ENCODE measurements at regions not wholly inside any gene's neighbourhood (a gene's known extent, or its start where the extent isn't known, plus 50 kb on each side); places are given as distances from the start of the nearest gene placed in this dataset.

GRCh38 chrX:3167771-3168170, 126.5 kb downstream of the ARSF start:
- H3K27ac ChIP-seq (ENCODE audit: extremely low read depth, low read depth, low read length) = no peak overlapping the region
- ChIA-PET POLR2A (no interaction called here), CTCF (no interaction called here)
- H3K4me1 ChIP-seq (ENCODE audit: control insufficient read depth, insufficient read depth, low read length) = no peaks in the 10 kb centered on the region
- H3K4me3 ChIP-seq (ENCODE audit: low read depth, low read length) = no peak overlapping the region
- TF ChIP-seq ZNF211 (tag by site-specific recombination; IDR thresholded peaks at IDR 0.05; ENCODE audit: low read depth) (no peak), ZNF169 (tag by site-specific recombination; IDR thresholded peaks at IDR 0.05) (no peak), ZNF274 (IDR thresholded peaks at IDR 0.05; ENCODE audit: low read length) (no peak), ZNF274 (tag by site-specific recombination; IDR thresholded peaks at IDR 0.05; ENCODE audit: borderline replicate concordance) (no peak), ZFHX2 (tag by site-specific recombination; conservative IDR thresholded peaks at IDR 0.05) (no peak), REPIN1 (tag by site-specific recombination; IDR thresholded peaks at IDR 0.05; ENCODE audit: low read depth) (no peak), MEIS1 (CRISPR knock-in tag; IDR thresholded peaks at IDR 0.05; ENCODE audit: borderline replicate concordance) (no peak), ZNF530 (tag by site-specific recombination; IDR thresholded peaks at IDR 0.05; ENCODE audit: low read depth) (no peak)
- no peaks in the 10 kb centered on the region for H3K36me3 ChIP-seq (ENCODE audit: control insufficient read depth in 2 of 2, insufficient read depth in 1 of 2, low read length in 2 of 2)
- H3K9me3 ChIP-seq (ENCODE audit: control insufficient read depth, insufficient read depth, low read depth, low read length) = no peaks in the 10 kb centered on the region

GRCh38 chrX:3166670-3167455, 125.6 kb downstream of the ARSF start:
- CTCF ChIA-PET = no interaction called here
- no peaks in the 10 kb centered on the region for H3K4me1 ChIP-seq (ENCODE audit: control insufficient read depth, insufficient read depth, low read length)
- H3K9me3 ChIP-seq (ENCODE audit: control insufficient read depth, insufficient read depth, low read depth, low read length) = no peaks in the 10 kb centered on the region
- H3K27ac ChIP-seq (ENCODE audit: extremely low read depth, low read depth, low read length) = no peak overlapping the region
- POLR2A ChIA-PET = no interaction called here
- H3K4me3 ChIP-seq (ENCODE audit: low read depth, low read length) = no peak overlapping the region
- no peaks in the 10 kb centered on the region for H3K36me3 ChIP-seq (ENCODE audit: control insufficient read depth in 2 of 2, insufficient read depth in 1 of 2, low read length in 2 of 2)
- TF ChIP-seq ZNF112 (tag by site-specific recombination; IDR thresholded peaks at IDR 0.05) = no peak
- TF ChIP-seq, protein P1, sequence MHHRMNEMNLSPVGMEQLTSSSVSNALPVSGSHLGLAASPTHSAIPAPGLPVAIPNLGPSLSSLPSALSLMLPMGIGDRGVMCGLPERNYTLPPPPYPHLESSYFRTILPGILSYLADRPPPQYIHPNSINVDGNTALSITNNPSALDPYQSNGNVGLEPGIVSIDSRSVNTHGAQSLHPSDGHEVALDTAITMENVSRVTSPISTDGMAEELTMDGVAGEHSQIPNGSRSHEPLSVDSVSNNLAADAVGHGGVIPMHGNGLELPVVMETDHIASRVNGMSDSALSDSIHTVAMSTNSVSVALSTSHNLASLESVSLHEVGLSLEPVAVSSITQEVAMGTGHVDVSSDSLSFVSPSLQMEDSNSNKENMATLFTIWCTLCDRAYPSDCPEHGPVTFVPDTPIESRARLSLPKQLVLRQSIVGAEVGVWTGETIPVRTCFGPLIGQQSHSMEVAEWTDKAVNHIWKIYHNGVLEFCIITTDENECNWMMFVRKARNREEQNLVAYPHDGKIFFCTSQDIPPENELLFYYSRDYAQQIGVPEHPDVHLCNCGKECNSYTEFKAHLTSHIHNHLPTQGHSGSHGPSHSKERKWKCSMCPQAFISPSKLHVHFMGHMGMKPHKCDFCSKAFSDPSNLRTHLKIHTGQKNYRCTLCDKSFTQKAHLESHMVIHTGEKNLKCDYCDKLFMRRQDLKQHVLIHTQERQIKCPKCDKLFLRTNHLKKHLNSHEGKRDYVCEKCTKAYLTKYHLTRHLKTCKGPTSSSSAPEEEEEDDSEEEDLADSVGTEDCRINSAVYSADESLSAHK (tag by site-specific recombination; IDR thresholded peaks at IDR 0.05) = no peak
- TF ChIP-seq GLI2 (tag by site-specific recombination; IDR thresholded peaks at IDR 0.05; ENCODE audit: borderline replicate concordance, low read depth) = no peak
- no peak for TF ChIP-seq BCL11A (tag by site-specific recombination; IDR thresholded peaks at IDR 0.05; ENCODE audit: low read depth)
- TF ChIP-seq, protein P2, sequence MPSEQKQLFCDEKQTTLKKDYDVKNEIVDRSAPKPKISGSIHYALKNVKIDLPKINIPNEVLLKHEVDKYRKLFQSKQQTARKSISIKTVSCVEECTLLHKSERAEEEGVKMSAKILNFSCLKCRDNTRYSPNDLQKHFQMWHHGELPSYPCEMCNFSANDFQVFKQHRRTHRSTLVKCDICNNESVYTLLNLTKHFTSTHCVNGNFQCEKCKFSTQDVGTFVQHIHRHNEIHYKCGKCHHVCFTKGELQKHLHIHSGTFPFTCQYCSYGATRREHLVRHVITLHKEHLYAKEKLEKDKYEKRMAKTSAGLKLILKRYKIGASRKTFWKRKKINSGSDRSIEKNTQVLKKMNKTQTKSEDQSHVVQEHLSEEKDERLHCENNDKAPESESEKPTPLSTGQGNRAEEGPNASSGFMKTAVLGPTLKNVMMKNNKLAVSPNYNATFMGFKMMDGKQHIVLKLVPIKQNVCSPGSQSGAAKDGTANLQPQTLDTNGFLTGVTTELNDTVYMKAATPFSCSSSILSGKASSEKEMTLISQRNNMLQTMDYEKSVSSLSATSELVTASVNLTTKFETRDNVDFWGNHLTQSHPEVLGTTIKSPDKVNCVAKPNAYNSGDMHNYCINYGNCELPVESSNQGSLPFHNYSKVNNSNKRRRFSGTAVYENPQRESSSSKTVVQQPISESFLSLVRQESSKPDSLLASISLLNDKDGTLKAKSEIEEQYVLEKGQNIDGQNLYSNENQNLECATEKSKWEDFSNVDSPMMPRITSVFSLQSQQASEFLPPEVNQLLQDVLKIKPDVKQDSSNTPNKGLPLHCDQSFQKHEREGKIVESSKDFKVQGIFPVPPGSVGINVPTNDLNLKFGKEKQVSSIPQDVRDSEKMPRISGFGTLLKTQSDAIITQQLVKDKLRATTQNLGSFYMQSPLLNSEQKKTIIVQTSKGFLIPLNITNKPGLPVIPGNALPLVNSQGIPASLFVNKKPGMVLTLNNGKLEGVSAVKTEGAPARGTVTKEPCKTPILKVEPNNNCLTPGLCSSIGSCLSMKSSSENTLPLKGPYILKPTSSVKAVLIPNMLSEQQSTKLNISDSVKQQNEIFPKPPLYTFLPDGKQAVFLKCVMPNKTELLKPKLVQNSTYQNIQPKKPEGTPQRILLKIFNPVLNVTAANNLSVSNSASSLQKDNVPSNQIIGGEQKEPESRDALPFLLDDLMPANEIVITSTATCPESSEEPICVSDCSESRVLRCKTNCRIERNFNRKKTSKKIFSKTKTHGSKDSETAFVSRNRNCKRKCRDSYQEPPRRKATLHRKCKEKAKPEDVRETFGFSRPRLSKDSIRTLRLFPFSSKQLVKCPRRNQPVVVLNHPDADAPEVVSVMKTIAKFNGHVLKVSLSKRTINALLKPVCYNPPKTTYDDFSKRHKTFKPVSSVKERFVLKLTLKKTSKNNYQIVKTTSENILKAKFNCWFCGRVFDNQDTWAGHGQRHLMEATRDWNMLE (tag by site-specific recombination; conservative IDR thresholded peaks at IDR 0.05; ENCODE audit: low read depth) = no peak
- TF ChIP-seq ZNF10 (tag by site-specific recombination; IDR thresholded peaks at IDR 0.05) = no peak
- TF ChIP-seq ELK4 (IDR thresholded peaks at IDR 0.05; ENCODE audit: borderline replicate concordance, low read depth, low read length) = no peak
- no peak for TF ChIP-seq MZF1 (tag by site-specific recombination; IDR thresholded peaks at IDR 0.05; ENCODE audit: borderline replicate concordance)
- TF ChIP-seq ZNF521 (tag by site-specific recombination; IDR thresholded peaks at IDR 0.05) = no peak
- TF ChIP-seq, protein P3, sequence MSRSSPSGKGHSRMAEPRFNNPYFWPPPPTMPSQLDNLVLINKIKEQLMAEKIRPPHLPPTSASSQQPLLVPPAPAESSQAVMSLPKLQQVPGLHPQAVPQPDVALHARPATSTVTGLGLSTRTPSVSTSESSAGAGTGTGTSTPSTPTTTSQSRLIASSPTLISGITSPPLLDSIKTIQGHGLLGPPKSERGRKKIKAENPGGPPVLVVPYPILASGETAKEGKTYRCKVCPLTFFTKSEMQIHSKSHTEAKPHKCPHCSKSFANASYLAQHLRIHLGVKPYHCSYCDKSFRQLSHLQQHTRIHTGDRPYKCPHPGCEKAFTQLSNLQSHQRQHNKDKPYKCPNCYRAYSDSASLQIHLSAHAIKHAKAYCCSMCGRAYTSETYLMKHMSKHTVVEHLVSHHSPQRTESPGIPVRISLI (tag by site-specific recombination; IDR thresholded peaks at IDR 0.05) = no peak
- TF ChIP-seq, protein P4, sequence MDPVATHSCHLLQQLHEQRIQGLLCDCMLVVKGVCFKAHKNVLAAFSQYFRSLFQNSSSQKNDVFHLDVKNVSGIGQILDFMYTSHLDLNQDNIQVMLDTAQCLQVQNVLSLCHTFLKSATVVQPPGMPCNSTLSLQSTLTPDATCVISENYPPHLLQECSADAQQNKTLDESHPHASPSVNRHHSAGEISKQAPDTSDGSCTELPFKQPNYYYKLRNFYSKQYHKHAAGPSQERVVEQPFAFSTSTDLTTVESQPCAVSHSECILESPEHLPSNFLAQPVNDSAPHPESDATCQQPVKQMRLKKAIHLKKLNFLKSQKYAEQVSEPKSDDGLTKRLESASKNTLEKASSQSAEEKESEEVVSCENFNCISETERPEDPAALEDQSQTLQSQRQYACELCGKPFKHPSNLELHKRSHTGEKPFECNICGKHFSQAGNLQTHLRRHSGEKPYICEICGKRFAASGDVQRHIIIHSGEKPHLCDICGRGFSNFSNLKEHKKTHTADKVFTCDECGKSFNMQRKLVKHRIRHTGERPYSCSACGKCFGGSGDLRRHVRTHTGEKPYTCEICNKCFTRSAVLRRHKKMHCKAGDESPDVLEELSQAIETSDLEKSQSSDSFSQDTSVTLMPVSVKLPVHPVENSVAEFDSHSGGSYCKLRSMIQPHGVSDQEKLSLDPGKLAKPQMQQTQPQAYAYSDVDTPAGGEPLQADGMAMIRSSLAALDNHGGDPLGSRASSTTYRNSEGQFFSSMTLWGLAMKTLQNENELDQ (tag by site-specific recombination; IDR thresholded peaks at IDR 0.05; ENCODE audit: low read depth) = no peak

Data from HEK293 (cell line).